ENCODE measurements at regions not wholly inside any gene's neighbourhood (a gene's known extent, or its start where the extent isn't known, plus 50 kb on each side); places are given as distances from the start of the nearest gene placed in this dataset.

GRCh38 chr2:181818840-181819239, 72.7 kb upstream of the ITPRID2 start:
- FAIRE-seq (no peak), ATAC-seq (no peak), DNase-seq (ENCODE audit: low read depth in 1 of 2, low spot score in 1 of 2) (no peak)
- POLR2A ChIA-PET: no interaction called here
- Histone ChIP-seq H3K4me2 (no peak overlapping the region), H3K4me3 (no peak overlapping the region), H3K4me1 (peaks cover 9% of the 10 kb centered on the region; the same call in 1 of the 3 replicates), H3K27ac (no peak overlapping the region), H3K9me3 (no peaks in the 10 kb centered on the region)
- CTCF ChIA-PET: interaction anchor here (1.0 kb wide), 1 partner anchor 9 kb away, joined by 3 read pairs; no protein-coding TSS in a partner anchor
- TF ChIP-seq CEBPB (IDR thresholded peaks at IDR 0.05) (no peak), POLR2A (IDR thresholded peaks at IDR 0.05; ENCODE audit: low read length) (no peak), HES2 (IDR thresholded peaks at IDR 0.05) (no peak), RCOR1 (IDR thresholded peaks at IDR 0.05; ENCODE audit: low read depth, low read length) (no peak), MYC (IDR thresholded peaks at IDR 0.05; ENCODE audit: borderline replicate concordance, low read length) (no peak), ZSCAN20 (CRISPR knock-in tag; IDR thresholded peaks at IDR 0.05) (no peak), RFX5 (IDR thresholded peaks at IDR 0.05) (no peak), ZFP36 (IDR thresholded peaks at IDR 0.05; ENCODE audit: borderline replicate concordance, partially characterized antibody) (no peak), FOSL2 (IDR thresholded peaks at IDR 0.05) (no peak), FOSL2 (CRISPR knock-in tag; IDR thresholded peaks at IDR 0.05) (no peak), SMC3 (IDR thresholded peaks at IDR 0.05) (no peak), CHD4 (IDR thresholded peaks at IDR 0.05; ENCODE audit: borderline replicate concordance) (no peak), ZC3H11A (IDR thresholded peaks at IDR 0.05) (no peak), JUNB (IDR thresholded peaks at IDR 0.05) (no peak)
- TF ChIP-seq, protein P1, sequence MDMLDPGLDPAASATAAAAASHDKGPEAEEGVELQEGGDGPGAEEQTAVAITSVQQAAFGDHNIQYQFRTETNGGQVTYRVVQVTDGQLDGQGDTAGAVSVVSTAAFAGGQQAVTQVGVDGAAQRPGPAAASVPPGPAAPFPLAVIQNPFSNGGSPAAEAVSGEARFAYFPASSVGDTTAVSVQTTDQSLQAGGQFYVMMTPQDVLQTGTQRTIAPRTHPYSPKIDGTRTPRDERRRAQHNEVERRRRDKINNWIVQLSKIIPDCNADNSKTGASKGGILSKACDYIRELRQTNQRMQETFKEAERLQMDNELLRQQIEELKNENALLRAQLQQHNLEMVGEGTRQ (IDR thresholded peaks at IDR 0.05): no peak
- WGBS (ENCODE audit: missing lambda C conversion rate): 85% methylated on average over 1 of the region's 1 CpG

- Histone ChIP-seq H3K4me2 (no peak overlapping the region), H3K27ac (no peak overlapping the region), H3K4me3 (no peak overlapping the region), H3K9me3 (no peaks in the 10 kb centered on the region), H3K4me1 (no peaks in the 10 kb centered on the region)
- no peak for DNase-seq (ENCODE audit: low read depth in 1 of 2, low spot score in 1 of 2)
- TF ChIP-seq SMC3 (IDR thresholded peaks at IDR 0.05): no peak
- TF ChIP-seq NPAS2 (CRISPR knock-in tag; IDR thresholded peaks at IDR 0.05; ENCODE audit: borderline replicate concordance): no peak
- no peak for TF ChIP-seq ZC3H11A (IDR thresholded peaks at IDR 0.05)
- CTCF ChIA-PET: no interaction called here
- ATAC-seq: no peak
- FAIRE-seq: no peak
- POLR2A ChIA-PET: no interaction called here
- 75% methylated on average over 2 of the region's 2 CpGs for WGBS (ENCODE audit: missing lambda C conversion rate)
Observed at GRCh38 chr2:181821049-181821448, 70.5 kb upstream of the ITPRID2 start.

DNA sequence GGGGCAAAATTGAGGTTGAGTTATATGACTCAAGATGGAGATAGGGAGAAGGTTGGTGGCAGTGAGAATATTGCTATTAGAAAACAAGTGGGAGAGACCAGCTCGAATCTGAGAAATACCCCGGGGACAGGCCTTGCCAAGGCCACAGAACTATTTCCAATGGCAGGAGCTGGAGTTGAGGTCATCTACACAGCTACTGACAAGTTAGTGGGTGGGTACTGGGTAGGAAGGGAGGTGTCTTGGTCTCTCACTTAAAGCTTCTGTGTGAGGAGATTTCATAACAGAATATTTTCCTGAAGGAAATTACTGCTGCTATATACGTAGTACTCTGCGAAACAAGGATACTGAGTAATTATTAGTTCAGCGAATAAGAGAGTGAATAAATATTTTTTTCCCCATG, 69.4 kb upstream of the ITPRID2 start:
- TF ChIP-seq NPAS2 (CRISPR knock-in tag; IDR thresholded peaks at IDR 0.05; ENCODE audit: borderline replicate concordance) (no peak), POLR2A (IDR thresholded peaks at IDR 0.05; ENCODE audit: low read length) (no peak)
- no peak overlapping the region for H3K4me3 ChIP-seq
- no peaks in the 10 kb centered on the region for H3K4me1 ChIP-seq
- H3K27ac ChIP-seq: no peak overlapping the region
- DNase-seq (ENCODE audit: low read depth in 1 of 2, low spot score in 1 of 2) (no peak), ATAC-seq (no peak), FAIRE-seq (no peak)
- H3K4me2 ChIP-seq: no peak overlapping the region
- WGBS (ENCODE audit: missing lambda C conversion rate): 86% methylated on average over 5 of the region's 5 CpGs
- ChIA-PET POLR2A (no interaction called here), CTCF (no interaction called here)
- no peaks in the 10 kb centered on the region for H3K9me3 ChIP-seq

DNA sequence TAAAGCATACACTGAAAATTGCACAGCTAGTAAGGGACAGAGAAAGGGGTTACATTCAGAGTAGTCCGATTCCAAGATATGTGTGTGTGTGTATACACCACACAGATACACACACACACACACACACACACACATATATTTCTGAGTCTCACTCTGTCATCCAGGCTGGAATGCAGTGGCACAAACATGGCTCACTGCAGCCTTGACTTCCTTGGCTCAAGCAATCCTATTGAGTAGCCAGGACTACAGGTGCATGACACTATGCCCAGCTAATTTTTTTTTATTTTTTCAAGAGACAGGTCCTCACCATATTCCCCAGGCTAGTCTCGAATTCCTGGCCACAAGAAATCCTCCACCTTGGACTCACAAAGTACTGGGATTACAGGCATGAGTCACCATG, 68.1 kb upstream of the ITPRID2 start:
- POLR2A ChIA-PET: no interaction called here
- Histone ChIP-seq H3K4me2 (no peak overlapping the region), H3K4me3 (no peak overlapping the region), H3K27ac (no peak overlapping the region), H3K9me3 (no peaks in the 10 kb centered on the region), H3K4me1 (no peaks in the 10 kb centered on the region)
- no peak for FAIRE-seq
- no peak for ATAC-seq
- no peak for DNase-seq (ENCODE audit: low read depth in 1 of 2, low spot score in 1 of 2)
- WGBS (ENCODE audit: missing lambda C conversion rate): 44% methylated on average over 2 of the region's 2 CpGs
- CTCF ChIA-PET: no interaction called here
- no peak for TF ChIP-seq JUN (IDR thresholded peaks at IDR 0.05)
- no peak for TF ChIP-seq ZNF302 (CRISPR knock-in tag; IDR thresholded peaks at IDR 0.05)
- TF ChIP-seq HOXA7 (CRISPR knock-in tag; IDR thresholded peaks at IDR 0.05): no peak
- TF ChIP-seq HDAC2 (IDR thresholded peaks at IDR 0.05): no peak
- TF ChIP-seq CBX8 (IDR thresholded peaks at IDR 0.05): no peak
- no peak for TF ChIP-seq FOSB (CRISPR knock-in tag; IDR thresholded peaks at IDR 0.05)
- no peak for TF ChIP-seq REST (IDR thresholded peaks at IDR 0.05)
- TF ChIP-seq RAD21 (conservative IDR thresholded peaks at IDR 0.05 in 1 of 2, IDR thresholded peaks at IDR 0.05 in 1 of 2): no peak
- TF ChIP-seq, protein P1 (IDR thresholded peaks at IDR 0.05): no peak
- TF ChIP-seq, protein P2, sequence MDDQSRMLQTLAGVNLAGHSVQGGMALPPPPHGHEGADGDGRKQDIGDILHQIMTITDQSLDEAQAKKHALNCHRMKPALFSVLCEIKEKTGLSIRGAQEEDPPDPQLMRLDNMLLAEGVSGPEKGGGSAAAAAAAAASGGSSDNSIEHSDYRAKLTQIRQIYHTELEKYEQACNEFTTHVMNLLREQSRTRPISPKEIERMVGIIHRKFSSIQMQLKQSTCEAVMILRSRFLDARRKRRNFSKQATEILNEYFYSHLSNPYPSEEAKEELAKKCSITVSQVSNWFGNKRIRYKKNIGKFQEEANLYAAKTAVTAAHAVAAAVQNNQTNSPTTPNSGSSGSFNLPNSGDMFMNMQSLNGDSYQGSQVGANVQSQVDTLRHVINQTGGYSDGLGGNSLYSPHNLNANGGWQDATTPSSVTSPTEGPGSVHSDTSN (IDR thresholded peaks at IDR 0.05): no peak
- no peak for TF ChIP-seq RARB (CRISPR knock-in tag; IDR thresholded peaks at IDR 0.05)
- TF ChIP-seq HES2 (IDR thresholded peaks at IDR 0.05): no peak
- no peak for TF ChIP-seq NFE2L2 (conservative IDR thresholded peaks at IDR 0.05; ENCODE audit: low read length)
